K562 (cell line): ENCODE measurements at regions not wholly inside any gene's neighbourhood (a gene's known extent, or its start where the extent isn't known, plus 50 kb on each side); places are given as distances from the start of the nearest gene placed in this dataset.

Experiments
- BCOR ChIP-seq: fragments of 450-650 bp; IDR thresholded peaks from 2 replicates; pipeline ENCODE4 v1.6.1; 2016
- FOXK2 ChIP-seq, 2 experiments: fragments of 450-650 bp; IDR thresholded peaks in 1 of 2; conservative IDR thresholded peaks in 1 of 2; 2 replicates each; pipeline ENCODE4 v1.6.1; 2016; ENCODE audit warnings: low read depth in 2 of 2, mild to moderate bottlenecking in 1 of 2
- FOXM1 ChIP-seq, 2 experiments: fragments of 450-650 bp in 1 of 2; sonication (generic) in 1 of 2; formaldehyde crosslinking in 1 of 2; IDR thresholded peaks; 2 replicates each; pipeline versions ENCODE4 v1.6.1 to v1.9.0; 2017 to 2022; ENCODE audit warnings: low read depth in 2 of 2, mild to moderate bottlenecking in 2 of 2, missing genetic modification reagents in 1 of 2, moderate library complexity in 1 of 2
- HDAC2 ChIP-seq: fragments of 450-650 bp; IDR thresholded peaks from 2 replicates; pipeline ENCODE4 v1.6.1; 2016; ENCODE audit warnings: mild to moderate bottlenecking
- NR4A1 ChIP-seq, 2 experiments: fragments of 250-450 bp in 1 of 2; fragments of 450-650 bp in 1 of 2; sonication (Bioruptor Pico) in 1 of 2; IDR thresholded peaks; 2 replicates each; pipeline versions ENCODE4 v1.4.0 to v1.6.1; 2016 to 2020; ENCODE audit warnings: mild to moderate bottlenecking in 2 of 2, missing compliant biosample characterization in 1 of 2, missing genetic modification characterization in 1 of 2, moderate library complexity in 1 of 2
- PTBP1 ChIP-seq: fragments of 200-400 bp; formaldehyde crosslinking; IDR thresholded peaks from 2 replicates; pipeline ENCODE4 v1.6.1; 2017; ENCODE audit warnings: low read depth, low read length
- RBM25 ChIP-seq: fragments of 200-400 bp; formaldehyde crosslinking; IDR thresholded peaks from 2 replicates; pipeline ENCODE4 v1.6.1; 2018; ENCODE audit warnings: low read length, low read depth, moderate library complexity; ENCODE audit not compliant: severe bottlenecking
- SMARCA5 ChIP-seq: fragments of 450-650 bp; IDR thresholded peaks from 2 replicates; pipeline ENCODE4 v1.6.1; 2016
- ZNF644 ChIP-seq: fragments of 200-800 bp; sonication (Bioruptor generic); IDR thresholded peaks from 2 replicates; pipeline ENCODE4 v1.6.1; 2016; ENCODE audit warnings: low read depth, missing genetic modification characterization, missing compliant biosample characterization
- TF ChIP-seq, protein P1 (sequence below): IDR thresholded peaks from 3 replicates; pipeline ENCODE4 v1.6.1; 2011; ENCODE audit warnings: borderline replicate concordance, mild to moderate bottlenecking; ENCODE audit not compliant: insufficient read length, insufficient read depth
- TF ChIP-seq, protein P2 (sequence below): fragments of 200-600 bp; sonication (generic); IDR thresholded peaks from one replicate; pipeline ENCODE4 v1.6.1; 2012; ENCODE audit warnings: mild to moderate bottlenecking, low read depth, low read length, inconsistent platforms
- TF ChIP-seq, protein P3 (sequence below): fragments of 450-650 bp; formaldehyde crosslinking; IDR thresholded peaks from 2 replicates; pipeline ENCODE4 v1.4.0; 2020; ENCODE audit warnings: mild to moderate bottlenecking, moderate library complexity

DNA sequence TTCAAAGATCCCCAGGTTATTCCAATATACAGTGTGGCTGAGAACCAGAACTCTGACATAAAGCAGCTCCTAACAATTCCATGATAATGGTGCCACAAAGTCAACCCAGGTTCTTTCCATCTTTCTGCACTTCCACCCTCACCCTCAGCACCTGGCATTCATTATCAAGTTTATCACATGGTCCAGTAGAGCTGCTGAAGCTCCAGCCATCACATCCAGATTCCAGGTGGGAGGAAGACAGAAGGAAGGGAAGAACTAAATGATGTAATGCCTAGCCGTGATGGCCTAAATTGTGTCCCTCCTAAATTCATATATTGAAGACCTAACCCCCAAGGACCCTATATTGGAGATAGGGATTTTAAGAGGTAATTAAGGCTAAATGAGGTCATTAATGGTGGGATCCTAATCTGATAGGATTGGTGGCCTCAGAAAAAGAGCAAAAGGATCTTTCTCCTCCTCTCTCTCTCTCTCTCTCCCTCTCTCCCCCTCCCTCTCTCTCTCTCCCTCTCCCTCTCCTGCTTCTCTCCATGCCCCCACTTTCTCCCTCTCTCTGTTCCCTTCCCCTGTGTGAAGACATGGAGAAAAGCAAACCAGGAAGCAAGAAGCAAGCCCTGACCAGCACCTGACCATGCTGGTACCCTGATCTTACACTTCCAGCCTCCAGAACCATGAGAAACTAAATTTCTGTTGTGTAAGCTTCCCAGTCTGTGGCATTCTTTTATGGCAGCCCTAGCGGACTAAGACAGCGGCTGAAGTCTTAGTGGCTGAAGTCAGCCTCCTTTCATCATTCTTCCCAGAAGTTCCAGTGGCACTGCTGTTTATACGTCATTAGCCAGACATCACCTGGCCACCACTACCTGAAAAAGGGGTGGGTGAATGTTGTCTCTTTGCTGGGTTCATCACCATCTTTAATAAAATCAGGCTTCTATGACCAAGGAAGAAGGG, 369.7 kb upstream of the PROK2 start (continued):
- TF ChIP-seq PTBP1 (0 out of 2 replicates have a peak, but pooled peaks have one; percentile 55), HDAC2 (peak; percentile 77; the same call in 1 of the 2 replicates), ZNF644 (no peak), SMARCA5 (peak; percentile 93), RBM25 (peak; percentile 99), FOXM1 (IDR thresholded peaks at IDR 0.05; ENCODE audit: low read depth) (0 out of 2 replicates have a peak, but pooled peaks have one; percentile 18), FOXM1 (CRISPR knock-in tag; IDR thresholded peaks at IDR 0.05; ENCODE audit: low read depth) (no peak), NR4A1 (CRISPR knock-in tag; IDR thresholded peaks at IDR 0.05) (no peak), NR4A1 (tag; IDR thresholded peaks at IDR 0.05) (no peak), BCOR (peak; percentile 97), FOXK2 (conservative IDR thresholded peaks at IDR 0.05 in 1 of 2, IDR thresholded peaks at IDR 0.05 in 1 of 2; ENCODE audit: low read depth in 2 of 2) (no peak)
- TF ChIP-seq, protein P1, sequence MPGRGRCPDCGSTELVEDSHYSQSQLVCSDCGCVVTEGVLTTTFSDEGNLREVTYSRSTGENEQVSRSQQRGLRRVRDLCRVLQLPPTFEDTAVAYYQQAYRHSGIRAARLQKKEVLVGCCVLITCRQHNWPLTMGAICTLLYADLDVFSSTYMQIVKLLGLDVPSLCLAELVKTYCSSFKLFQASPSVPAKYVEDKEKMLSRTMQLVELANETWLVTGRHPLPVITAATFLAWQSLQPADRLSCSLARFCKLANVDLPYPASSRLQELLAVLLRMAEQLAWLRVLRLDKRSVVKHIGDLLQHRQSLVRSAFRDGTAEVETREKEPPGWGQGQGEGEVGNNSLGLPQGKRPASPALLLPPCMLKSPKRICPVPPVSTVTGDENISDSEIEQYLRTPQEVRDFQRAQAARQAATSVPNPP = no peak
- TF ChIP-seq, protein P2, sequence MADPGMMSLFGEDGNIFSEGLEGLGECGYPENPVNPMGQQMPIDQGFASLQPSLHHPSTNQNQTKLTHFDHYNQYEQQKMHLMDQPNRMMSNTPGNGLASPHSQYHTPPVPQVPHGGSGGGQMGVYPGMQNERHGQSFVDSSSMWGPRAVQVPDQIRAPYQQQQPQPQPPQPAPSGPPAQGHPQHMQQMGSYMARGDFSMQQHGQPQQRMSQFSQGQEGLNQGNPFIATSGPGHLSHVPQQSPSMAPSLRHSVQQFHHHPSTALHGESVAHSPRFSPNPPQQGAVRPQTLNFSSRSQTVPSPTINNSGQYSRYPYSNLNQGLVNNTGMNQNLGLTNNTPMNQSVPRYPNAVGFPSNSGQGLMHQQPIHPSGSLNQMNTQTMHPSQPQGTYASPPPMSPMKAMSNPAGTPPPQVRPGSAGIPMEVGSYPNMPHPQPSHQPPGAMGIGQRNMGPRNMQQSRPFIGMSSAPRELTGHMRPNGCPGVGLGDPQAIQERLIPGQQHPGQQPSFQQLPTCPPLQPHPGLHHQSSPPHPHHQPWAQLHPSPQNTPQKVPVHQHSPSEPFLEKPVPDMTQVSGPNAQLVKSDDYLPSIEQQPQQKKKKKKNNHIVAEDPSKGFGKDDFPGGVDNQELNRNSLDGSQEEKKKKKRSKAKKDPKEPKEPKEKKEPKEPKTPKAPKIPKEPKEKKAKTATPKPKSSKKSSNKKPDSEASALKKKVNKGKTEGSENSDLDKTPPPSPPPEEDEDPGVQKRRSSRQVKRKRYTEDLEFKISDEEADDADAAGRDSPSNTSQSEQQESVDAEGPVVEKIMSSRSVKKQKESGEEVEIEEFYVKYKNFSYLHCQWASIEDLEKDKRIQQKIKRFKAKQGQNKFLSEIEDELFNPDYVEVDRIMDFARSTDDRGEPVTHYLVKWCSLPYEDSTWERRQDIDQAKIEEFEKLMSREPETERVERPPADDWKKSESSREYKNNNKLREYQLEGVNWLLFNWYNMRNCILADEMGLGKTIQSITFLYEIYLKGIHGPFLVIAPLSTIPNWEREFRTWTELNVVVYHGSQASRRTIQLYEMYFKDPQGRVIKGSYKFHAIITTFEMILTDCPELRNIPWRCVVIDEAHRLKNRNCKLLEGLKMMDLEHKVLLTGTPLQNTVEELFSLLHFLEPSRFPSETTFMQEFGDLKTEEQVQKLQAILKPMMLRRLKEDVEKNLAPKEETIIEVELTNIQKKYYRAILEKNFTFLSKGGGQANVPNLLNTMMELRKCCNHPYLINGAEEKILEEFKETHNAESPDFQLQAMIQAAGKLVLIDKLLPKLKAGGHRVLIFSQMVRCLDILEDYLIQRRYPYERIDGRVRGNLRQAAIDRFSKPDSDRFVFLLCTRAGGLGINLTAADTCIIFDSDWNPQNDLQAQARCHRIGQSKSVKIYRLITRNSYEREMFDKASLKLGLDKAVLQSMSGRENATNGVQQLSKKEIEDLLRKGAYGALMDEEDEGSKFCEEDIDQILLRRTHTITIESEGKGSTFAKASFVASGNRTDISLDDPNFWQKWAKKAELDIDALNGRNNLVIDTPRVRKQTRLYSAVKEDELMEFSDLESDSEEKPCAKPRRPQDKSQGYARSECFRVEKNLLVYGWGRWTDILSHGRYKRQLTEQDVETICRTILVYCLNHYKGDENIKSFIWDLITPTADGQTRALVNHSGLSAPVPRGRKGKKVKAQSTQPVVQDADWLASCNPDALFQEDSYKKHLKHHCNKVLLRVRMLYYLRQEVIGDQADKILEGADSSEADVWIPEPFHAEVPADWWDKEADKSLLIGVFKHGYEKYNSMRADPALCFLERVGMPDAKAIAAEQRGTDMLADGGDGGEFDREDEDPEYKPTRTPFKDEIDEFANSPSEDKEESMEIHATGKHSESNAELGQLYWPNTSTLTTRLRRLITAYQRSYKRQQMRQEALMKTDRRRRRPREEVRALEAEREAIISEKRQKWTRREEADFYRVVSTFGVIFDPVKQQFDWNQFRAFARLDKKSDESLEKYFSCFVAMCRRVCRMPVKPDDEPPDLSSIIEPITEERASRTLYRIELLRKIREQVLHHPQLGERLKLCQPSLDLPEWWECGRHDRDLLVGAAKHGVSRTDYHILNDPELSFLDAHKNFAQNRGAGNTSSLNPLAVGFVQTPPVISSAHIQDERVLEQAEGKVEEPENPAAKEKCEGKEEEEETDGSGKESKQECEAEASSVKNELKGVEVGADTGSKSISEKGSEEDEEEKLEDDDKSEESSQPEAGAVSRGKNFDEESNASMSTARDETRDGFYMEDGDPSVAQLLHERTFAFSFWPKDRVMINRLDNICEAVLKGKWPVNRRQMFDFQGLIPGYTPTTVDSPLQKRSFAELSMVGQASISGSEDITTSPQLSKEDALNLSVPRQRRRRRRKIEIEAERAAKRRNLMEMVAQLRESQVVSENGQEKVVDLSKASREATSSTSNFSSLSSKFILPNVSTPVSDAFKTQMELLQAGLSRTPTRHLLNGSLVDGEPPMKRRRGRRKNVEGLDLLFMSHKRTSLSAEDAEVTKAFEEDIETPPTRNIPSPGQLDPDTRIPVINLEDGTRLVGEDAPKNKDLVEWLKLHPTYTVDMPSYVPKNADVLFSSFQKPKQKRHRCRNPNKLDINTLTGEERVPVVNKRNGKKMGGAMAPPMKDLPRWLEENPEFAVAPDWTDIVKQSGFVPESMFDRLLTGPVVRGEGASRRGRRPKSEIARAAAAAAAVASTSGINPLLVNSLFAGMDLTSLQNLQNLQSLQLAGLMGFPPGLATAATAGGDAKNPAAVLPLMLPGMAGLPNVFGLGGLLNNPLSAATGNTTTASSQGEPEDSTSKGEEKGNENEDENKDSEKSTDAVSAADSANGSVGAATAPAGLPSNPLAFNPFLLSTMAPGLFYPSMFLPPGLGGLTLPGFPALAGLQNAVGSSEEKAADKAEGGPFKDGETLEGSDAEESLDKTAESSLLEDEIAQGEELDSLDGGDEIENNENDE = no peak
- TF ChIP-seq, protein P3, sequence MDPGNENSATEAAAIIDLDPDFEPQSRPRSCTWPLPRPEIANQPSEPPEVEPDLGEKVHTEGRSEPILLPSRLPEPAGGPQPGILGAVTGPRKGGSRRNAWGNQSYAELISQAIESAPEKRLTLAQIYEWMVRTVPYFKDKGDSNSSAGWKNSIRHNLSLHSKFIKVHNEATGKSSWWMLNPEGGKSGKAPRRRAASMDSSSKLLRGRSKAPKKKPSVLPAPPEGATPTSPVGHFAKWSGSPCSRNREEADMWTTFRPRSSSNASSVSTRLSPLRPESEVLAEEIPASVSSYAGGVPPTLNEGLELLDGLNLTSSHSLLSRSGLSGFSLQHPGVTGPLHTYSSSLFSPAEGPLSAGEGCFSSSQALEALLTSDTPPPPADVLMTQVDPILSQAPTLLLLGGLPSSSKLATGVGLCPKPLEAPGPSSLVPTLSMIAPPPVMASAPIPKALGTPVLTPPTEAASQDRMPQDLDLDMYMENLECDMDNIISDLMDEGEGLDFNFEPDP (CRISPR knock-in tag) = no peak
